GM12892 (cell line): ENCODE measurements at regions not wholly inside any gene's neighbourhood (a gene's known extent, or its start where the extent isn't known, plus 50 kb on each side); places are given as distances from the start of the nearest gene placed in this dataset.

ENCODE experiments used
- POLR2A ChIP-seq: IDR thresholded peaks from 2 replicates; pipeline ENCODE4 v1.6.1; 2011; ENCODE audit warnings: low read depth, low read length, control low read depth
- POLR2AphosphoS5 ChIP-seq: IDR thresholded peaks from 2 replicates; pipeline ENCODE4 v1.6.1; 2011; ENCODE audit warnings: low read depth, low read length, control low read depth
- TAF1 ChIP-seq: IDR thresholded peaks from 2 replicates; pipeline ENCODE4 v1.6.1; 2011; ENCODE audit warnings: low read depth, mild to moderate bottlenecking, control low read depth, low read length, borderline replicate concordance

DNA sequence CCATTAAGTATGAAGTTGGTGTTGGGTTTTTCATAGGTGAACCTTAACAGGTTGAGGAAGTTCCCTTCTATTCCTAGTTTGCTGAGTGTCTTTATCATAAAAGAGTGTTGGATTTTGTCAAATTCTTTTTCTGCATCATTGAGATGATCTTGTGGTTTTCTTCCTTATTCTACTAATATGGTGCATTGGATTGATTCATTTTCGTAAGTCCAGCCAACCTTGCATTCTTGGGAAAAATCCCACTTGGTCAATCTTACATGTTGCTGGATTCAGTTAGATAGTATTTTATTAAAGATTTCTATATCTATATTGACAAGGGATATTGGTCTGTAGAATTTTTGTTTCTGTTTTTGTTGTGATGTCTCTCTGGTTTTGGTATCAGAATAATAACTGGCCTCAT is 83.7 kb upstream of the C15orf39 start:
- no peak for TF ChIP-seq POLR2A
- no peak for TF ChIP-seq POLR2AphosphoS5
- no peak for TF ChIP-seq TAF1
